CD14-positive monocyte (primary cell): ENCODE measurements at regions not wholly inside any gene's neighbourhood (a gene's known extent, or its start where the extent isn't known, plus 50 kb on each side); places are given as distances from the start of the nearest gene placed in this dataset.

Experiments used
- DNase-seq, 3 donors: peaks; one replicate each; pipeline ENCODE4 v3.0.0-alpha.2; 2011 to 2022
- H2AFZ ChIP-seq: 2 replicates; pipeline ENCODE4 v1.6.0; 2012; ENCODE audit warnings: mild to moderate bottlenecking, low read depth, low read length, inconsistent platforms; ENCODE audit not compliant: insufficient read depth, poor library complexity, severe bottlenecking
- H3K27ac ChIP-seq, 2 donors: 1 replicate in 1 of 2; 2 replicates in 1 of 2; pipeline ENCODE4 v1.5.1; 2012 to 2013; ENCODE audit warnings: low read length in 2 of 2, control low read depth in 1 of 2, inconsistent platforms in 1 of 2, low read depth in 1 of 2, mild to moderate bottlenecking in 1 of 2
- H3K27me3 ChIP-seq, 2 donors: one replicate each; pipeline versions ENCODE4 v1.6.0 to v1.6.1; 2011 to 2013; ENCODE audit warnings: low read length in 2 of 2; ENCODE audit not compliant: control insufficient read depth in 2 of 2, insufficient read depth in 2 of 2
- H3K36me3 ChIP-seq, 2 donors: replicated peaks in 1 of 2; 1 replicate in 1 of 2; 2 replicates in 1 of 2; pipeline versions ENCODE4 v1.5.1 to v1.6.1; 2012 to 2013; ENCODE audit warnings: low read length in 2 of 2, control low read depth in 1 of 2, inconsistent platforms in 1 of 2, mild to moderate bottlenecking in 1 of 2; ENCODE audit not compliant: insufficient read depth in 2 of 2, control insufficient read depth in 1 of 2
- H3K4me1 ChIP-seq, 2 donors: 1 replicate in 1 of 2; 2 replicates in 1 of 2; pipeline versions ENCODE4 v1.5.1 to v1.6.1; 2012 to 2013; ENCODE audit warnings: low read length in 2 of 2, control low read depth in 1 of 2, inconsistent platforms in 1 of 2, mild to moderate bottlenecking in 1 of 2, moderate library complexity in 1 of 2; ENCODE audit not compliant: insufficient read depth in 2 of 2, control insufficient read depth in 1 of 2
- H3K4me2 ChIP-seq: replicated peaks from 2 replicates; pipeline ENCODE3; 2012; ENCODE audit warnings: low read length, moderate library complexity, mild to moderate bottlenecking; ENCODE audit not compliant: poor library complexity, severe bottlenecking; ENCODE audit errors: extremely low read depth
- H3K4me3 ChIP-seq, 3 experiments: fragments of 200-600 bp in 1 of 3; sonication (generic) in 1 of 3; replicated peaks in 1 of 3; 1 replicate in 2 of 3; 2 replicates in 1 of 3; pipeline ENCODE4 v1.5.1; 2011 to 2013; ENCODE audit warnings: low read length in 3 of 3, mild to moderate bottlenecking in 3 of 3, control low read depth in 2 of 3, low read depth in 2 of 3, inconsistent platforms in 1 of 3, moderate library complexity in 1 of 3
- H3K79me2 ChIP-seq: 2 replicates; pipeline ENCODE4 v1.6.0; 2012; ENCODE audit warnings: mild to moderate bottlenecking, control low read depth, inconsistent platforms, low read length, moderate library complexity; ENCODE audit not compliant: insufficient read depth
- H3K9ac ChIP-seq: 2 replicates; pipeline ENCODE4 v1.6.0; 2017; ENCODE audit warnings: low read length, mild to moderate bottlenecking; ENCODE audit not compliant: insufficient read depth, poor library complexity, severe bottlenecking
- H3K9me3 ChIP-seq, 2 donors: replicated peaks in 1 of 2; 1 replicate in 1 of 2; 2 replicates in 1 of 2; pipeline versions ENCODE4 v1.5.1 to v1.6.1; 2012 to 2013; ENCODE audit warnings: low read length in 2 of 2, control low read depth in 1 of 2; ENCODE audit not compliant: control insufficient read depth in 1 of 2, insufficient read depth in 1 of 2
- H4K20me1 ChIP-seq: 2 replicates; pipeline ENCODE4 v1.6.0; 2012; ENCODE audit warnings: mild to moderate bottlenecking, low read length, control low read depth, moderate library complexity; ENCODE audit not compliant: insufficient read depth
- H3K27ac Mint-ChIP-seq, 7 donors: one replicate each; pipeline ENCODE4 v1.8.0; 2020; ENCODE audit warnings: mild to moderate bottlenecking in 7 of 7, mixed read lengths in 7 of 7, moderate library complexity in 6 of 7, inconsistent platforms in 2 of 7
- H3K27me3 Mint-ChIP-seq, 3 donors: one replicate each; pipeline ENCODE4 v1.8.0; 2021 to 2022; ENCODE audit warnings: low read depth in 3 of 3, mild to moderate bottlenecking in 3 of 3, mixed read lengths in 3 of 3, moderate library complexity in 3 of 3, inconsistent platforms in 1 of 3
- H3K36me3 Mint-ChIP-seq, 2 donors: one replicate each; pipeline ENCODE4 v1.8.0; 2020; ENCODE audit warnings: mixed read lengths in 2 of 2, inconsistent platforms in 1 of 2, mild to moderate bottlenecking in 1 of 2
- H3K4me1 Mint-ChIP-seq: one replicate; pipeline ENCODE4 v1.8.0; 2020; ENCODE audit warnings: mild to moderate bottlenecking, mixed read lengths
- H3K4me3 Mint-ChIP-seq, 2 donors: one replicate each; pipeline ENCODE4 v1.8.0; 2020; ENCODE audit warnings: mild to moderate bottlenecking in 2 of 2, mixed read lengths in 2 of 2, moderate library complexity in 1 of 2
- H3K9me3 Mint-ChIP-seq, 7 donors: one replicate each; pipeline ENCODE4 v1.8.0; 2020 to 2022; ENCODE audit warnings: mixed read lengths in 7 of 7, mild to moderate bottlenecking in 6 of 7, moderate library complexity in 6 of 7, inconsistent platforms in 2 of 7
- WGBS: methylation state at CpG from one replicate; pipeline ENCODE4 v1.1.5; 2013; ENCODE audit warnings: missing lambda C conversion rate; ENCODE audit not compliant: insufficient coverage; 5-methylcytosine and 5-hydroxymethylcytosine counted together
- intact Hi-C, 2 donors: fragments of 100-400 bp; cut with micrococcal nuclease; formaldehyde crosslinking; loops; one replicate each; pipeline versions ENCODE4 v1.15.0 to v1.15.1; 2023
- TF ChIP-seq, protein P1 (sequence below): fragments of 200-600 bp; IDR thresholded peaks from one replicate; pipeline ENCODE4 v1.8.0; 2022; ENCODE audit warnings: antibody characterized with exemption, mild to moderate bottlenecking

DNA sequence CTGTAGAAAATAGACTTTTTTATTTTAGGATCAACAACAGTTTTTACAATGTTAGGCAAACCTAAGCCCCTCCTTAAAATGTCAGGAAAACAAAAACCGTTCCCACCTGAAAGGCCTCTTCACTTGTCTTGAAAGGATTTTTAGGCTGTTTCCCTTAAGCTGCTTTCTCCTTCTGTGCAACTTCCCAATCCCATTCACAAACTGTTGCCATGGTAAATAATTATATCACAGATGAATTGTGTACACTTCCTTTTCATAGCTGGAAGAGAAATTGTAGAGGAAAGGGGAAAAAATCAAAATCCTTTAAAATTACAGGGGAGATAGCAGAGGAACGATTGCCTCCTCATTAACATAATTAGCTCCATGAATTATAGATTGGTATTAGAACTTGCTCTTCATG, 1488.0 kb upstream of the CELF4 start:
- peaks cover 0 to 2% (median 0%) of the 10 kb centered on the region in 3 donors for H3K27me3 Mint-ChIP-seq
- no peak overlapping the region for H2AFZ ChIP-seq
- DNase-seq, result no peak
- no peak overlapping the region for H3K4me3 ChIP-seq
- H3K4me3 Mint-ChIP-seq, result no peak overlapping the region
- no peaks in the 10 kb centered on the region for H3K27me3 ChIP-seq
- no peaks in the 10 kb centered on the region for H3K4me1 ChIP-seq
- WGBS, result no CpG with 5 or more reads among the region's 2 CpGs
- no peak overlapping the region for H3K27ac ChIP-seq
- H3K4me2 ChIP-seq, result no peak overlapping the region
- no peaks in the 10 kb centered on the region for H4K20me1 ChIP-seq
- H3K79me2 ChIP-seq, result no peaks in the 10 kb centered on the region
- H3K4me1 Mint-ChIP-seq, result no peaks in the 10 kb centered on the region
- H3K27ac Mint-ChIP-seq, result no peak overlapping the region
- H3K36me3 Mint-ChIP-seq, result no peaks in the 10 kb centered on the region
- no peaks in the 10 kb centered on the region for H3K9me3 ChIP-seq
- H3K9ac ChIP-seq, result no peak overlapping the region
- TF ChIP-seq, protein P1, sequence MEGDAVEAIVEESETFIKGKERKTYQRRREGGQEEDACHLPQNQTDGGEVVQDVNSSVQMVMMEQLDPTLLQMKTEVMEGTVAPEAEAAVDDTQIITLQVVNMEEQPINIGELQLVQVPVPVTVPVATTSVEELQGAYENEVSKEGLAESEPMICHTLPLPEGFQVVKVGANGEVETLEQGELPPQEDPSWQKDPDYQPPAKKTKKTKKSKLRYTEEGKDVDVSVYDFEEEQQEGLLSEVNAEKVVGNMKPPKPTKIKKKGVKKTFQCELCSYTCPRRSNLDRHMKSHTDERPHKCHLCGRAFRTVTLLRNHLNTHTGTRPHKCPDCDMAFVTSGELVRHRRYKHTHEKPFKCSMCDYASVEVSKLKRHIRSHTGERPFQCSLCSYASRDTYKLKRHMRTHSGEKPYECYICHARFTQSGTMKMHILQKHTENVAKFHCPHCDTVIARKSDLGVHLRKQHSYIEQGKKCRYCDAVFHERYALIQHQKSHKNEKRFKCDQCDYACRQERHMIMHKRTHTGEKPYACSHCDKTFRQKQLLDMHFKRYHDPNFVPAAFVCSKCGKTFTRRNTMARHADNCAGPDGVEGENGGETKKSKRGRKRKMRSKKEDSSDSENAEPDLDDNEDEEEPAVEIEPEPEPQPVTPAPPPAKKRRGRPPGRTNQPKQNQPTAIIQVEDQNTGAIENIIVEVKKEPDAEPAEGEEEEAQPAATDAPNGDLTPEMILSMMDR, result no peak
- intact Hi-C loops, result no loop called here
- H3K36me3 ChIP-seq, result no peaks in the 10 kb centered on the region
- H3K9me3 Mint-ChIP-seq, result peaks cover 0 to 5% (median 2%) of the 10 kb centered on the region in 7 donors

DNA sequence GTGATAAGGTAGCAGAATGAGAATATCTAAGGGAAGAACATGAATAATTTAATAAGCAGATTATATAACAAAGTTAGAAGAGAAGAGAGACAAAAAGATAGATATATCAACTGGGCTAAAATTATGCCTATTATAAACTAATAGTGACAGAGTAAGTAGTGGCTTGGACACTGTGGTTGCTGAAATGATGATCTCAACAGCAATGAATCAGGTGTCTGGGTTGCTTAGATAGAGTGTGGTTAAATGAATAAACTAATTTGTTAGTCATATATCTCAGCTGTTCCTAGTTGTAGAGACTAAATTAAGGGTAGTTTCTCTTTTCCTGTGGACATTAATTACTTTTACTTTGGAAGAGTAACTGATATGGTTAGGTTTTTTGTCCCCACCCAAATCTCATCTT, 1485.4 kb upstream of the CELF4 start:
- H3K4me2 ChIP-seq, result no peak overlapping the region
- TF ChIP-seq, protein P1, result no peak
- no peaks in the 10 kb centered on the region for H3K36me3 ChIP-seq
- no peak overlapping the region for H2AFZ ChIP-seq
- no peak overlapping the region for H3K4me3 Mint-ChIP-seq
- peaks cover 0 to 2% of the 10 kb centered on the region in 2 donors for H3K9me3 ChIP-seq
- H3K9ac ChIP-seq, result no peak overlapping the region
- no peak overlapping the region for H3K4me3 ChIP-seq
- H3K9me3 Mint-ChIP-seq, result peaks cover 0 to 5% (median 0%) of the 10 kb centered on the region in 7 donors
- intact Hi-C loops, result no loop called here
- H3K36me3 Mint-ChIP-seq, result no peaks in the 10 kb centered on the region
- no peak for DNase-seq
- no peak overlapping the region for H3K27ac ChIP-seq
- no peaks in the 10 kb centered on the region for H3K4me1 ChIP-seq
- H3K79me2 ChIP-seq, result no peaks in the 10 kb centered on the region
- H3K27me3 Mint-ChIP-seq, result peaks cover 0 to 2% (median 0%) of the 10 kb centered on the region in 3 donors
- no peak overlapping the region for H3K27ac Mint-ChIP-seq
- no peaks in the 10 kb centered on the region for H3K27me3 ChIP-seq
- no peaks in the 10 kb centered on the region for H4K20me1 ChIP-seq
- H3K4me1 Mint-ChIP-seq, result no peaks in the 10 kb centered on the region
